Endothelial cell (in vitro differentiated cells): ENCODE measurements at regions not wholly inside any gene's neighbourhood (a gene's known extent, or its start where the extent isn't known, plus 50 kb on each side); places are given as distances from the start of the nearest gene placed in this dataset.

Experiments
- DNase-seq: peaks from one replicate; pipeline ENCODE4 v3.0.0; 2021; ENCODE audit warnings: low spot score
- H3K27ac Mint-ChIP-seq: one replicate; pipeline ENCODE4 v1.8.0; 2021; ENCODE audit warnings: mixed read lengths, inconsistent platforms; ENCODE audit not compliant: unreplicated experiment
- H3K27me3 Mint-ChIP-seq: one replicate; pipeline ENCODE4 v1.8.0; 2021; ENCODE audit warnings: mild to moderate bottlenecking, moderate library complexity, mixed read lengths, inconsistent platforms; ENCODE audit not compliant: unreplicated experiment
- H3K36me3 Mint-ChIP-seq: one replicate; pipeline ENCODE4 v1.8.0; 2021; ENCODE audit warnings: mild to moderate bottlenecking, low read depth, mixed read lengths, inconsistent platforms; ENCODE audit not compliant: unreplicated experiment
- H3K4me1 Mint-ChIP-seq: one replicate; pipeline ENCODE4 v1.8.0; 2021; ENCODE audit warnings: mild to moderate bottlenecking, mixed read lengths, inconsistent platforms; ENCODE audit not compliant: unreplicated experiment
- H3K4me3 Mint-ChIP-seq: one replicate; pipeline ENCODE4 v1.8.0; 2021; ENCODE audit warnings: mild to moderate bottlenecking, mixed read lengths, inconsistent platforms; ENCODE audit not compliant: unreplicated experiment
- H3K9me3 Mint-ChIP-seq: one replicate; pipeline ENCODE4 v1.8.0; 2021; ENCODE audit warnings: mixed read lengths, inconsistent platforms; ENCODE audit not compliant: unreplicated experiment
- CTCF ChIP-seq: fragments of 200-600 bp; sonication (generic); IDR thresholded peaks from one replicate; pipeline ENCODE4 v1.5.0; 2021; ENCODE audit warnings: antibody characterized with exemption; ENCODE audit not compliant: unreplicated experiment

- peaks cover 2% of the 10 kb centered on the region for H3K27me3 Mint-ChIP-seq
- H3K27ac Mint-ChIP-seq, result no peak overlapping the region
- H3K9me3 Mint-ChIP-seq, result peaks cover 5% of the 10 kb centered on the region
- DNase-seq, result no peak
- H3K4me3 Mint-ChIP-seq, result no peak overlapping the region
- no peak for TF ChIP-seq CTCF
- no peaks in the 10 kb centered on the region for H3K4me1 Mint-ChIP-seq
- no peaks in the 10 kb centered on the region for H3K36me3 Mint-ChIP-seq
Observed at GRCh38 chr1:5571861-5572401, 420.3 kb downstream of the NPHP4 start.

- H3K27me3 Mint-ChIP-seq, result peaks cover 2% of the 10 kb centered on the region
- no peaks in the 10 kb centered on the region for H3K4me1 Mint-ChIP-seq
- no peaks in the 10 kb centered on the region for H3K36me3 Mint-ChIP-seq
- DNase-seq, result no peak
- peaks cover 5% of the 10 kb centered on the region for H3K9me3 Mint-ChIP-seq
- no peak overlapping the region for H3K4me3 Mint-ChIP-seq
- no peak for TF ChIP-seq CTCF
- no peak overlapping the region for H3K27ac Mint-ChIP-seq
Observed at GRCh38 chr1:5571438-5571837, 420.8 kb downstream of the NPHP4 start.

DNA sequence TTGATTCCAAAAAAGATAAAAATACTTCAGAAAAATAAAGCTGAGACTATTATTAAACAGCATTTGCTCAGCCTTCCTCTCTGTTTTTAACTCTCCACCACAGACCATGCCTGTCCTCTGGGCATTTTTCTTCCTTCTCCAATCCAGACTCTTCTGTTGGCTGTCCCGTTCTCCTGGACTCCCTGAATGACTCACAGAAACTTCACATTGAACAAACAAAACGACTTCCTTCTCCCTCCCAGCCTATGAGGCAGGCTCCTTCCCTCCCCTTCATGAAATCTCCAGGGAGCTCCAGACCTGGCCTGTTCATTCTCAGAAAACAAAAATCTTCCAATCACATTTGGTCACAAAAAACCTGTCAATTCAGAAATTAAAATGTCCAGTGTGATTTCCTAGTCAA is 421.3 kb downstream of the NPHP4 start:
- no peak for TF ChIP-seq CTCF
- H3K9me3 Mint-ChIP-seq, result peaks cover 5% of the 10 kb centered on the region
- no peaks in the 10 kb centered on the region for H3K36me3 Mint-ChIP-seq
- H3K4me3 Mint-ChIP-seq, result no peak overlapping the region
- no peak for DNase-seq
- H3K27me3 Mint-ChIP-seq, result peaks cover 2% of the 10 kb centered on the region
- no peak overlapping the region for H3K27ac Mint-ChIP-seq
- no peaks in the 10 kb centered on the region for H3K4me1 Mint-ChIP-seq

GRCh38 chr1:5568321-5568720 is 423.9 kb downstream of the NPHP4 start:
- Mint-ChIP-seq H3K36me3 (no peaks in the 10 kb centered on the region), H3K27me3 (no peaks in the 10 kb centered on the region), H3K9me3 (peaks cover 5% of the 10 kb centered on the region), H3K4me3 (no peak overlapping the region), H3K4me1 (no peaks in the 10 kb centered on the region), H3K27ac (no peak overlapping the region)
- no peak for TF ChIP-seq CTCF
- DNase-seq, result no peak

DNA sequence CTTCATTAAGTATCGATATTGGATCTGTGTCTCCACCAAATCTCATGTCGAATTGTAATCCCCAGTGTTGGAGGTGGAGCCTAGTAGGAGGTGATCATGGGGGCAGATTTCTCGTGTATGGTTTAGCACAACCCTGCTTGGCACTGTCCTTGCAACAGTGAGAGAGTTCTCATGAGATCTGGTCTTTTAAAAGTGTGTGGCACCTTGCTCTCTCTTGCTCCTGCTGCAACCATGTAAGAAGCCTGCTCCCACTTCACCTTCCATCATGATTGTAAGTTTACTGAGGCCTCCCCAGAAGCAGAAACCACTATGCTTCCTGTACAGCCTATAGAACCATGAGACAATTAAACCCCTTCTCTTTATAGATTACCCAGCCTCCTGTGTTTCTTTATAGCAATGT is 424.4 kb downstream of the NPHP4 start:
- H3K27me3 Mint-ChIP-seq, result no peaks in the 10 kb centered on the region
- no peak overlapping the region for H3K4me3 Mint-ChIP-seq
- H3K27ac Mint-ChIP-seq, result no peak overlapping the region
- H3K36me3 Mint-ChIP-seq, result no peaks in the 10 kb centered on the region
- no peaks in the 10 kb centered on the region for H3K4me1 Mint-ChIP-seq
- DNase-seq, result no peak
- peaks cover 5% of the 10 kb centered on the region for H3K9me3 Mint-ChIP-seq
- TF ChIP-seq CTCF, result no peak
